ENCODE measurements at regions not wholly inside any gene's neighbourhood (a gene's known extent, or its start where the extent isn't known, plus 50 kb on each side); places are given as distances from the start of the nearest gene placed in this dataset.

DNA sequence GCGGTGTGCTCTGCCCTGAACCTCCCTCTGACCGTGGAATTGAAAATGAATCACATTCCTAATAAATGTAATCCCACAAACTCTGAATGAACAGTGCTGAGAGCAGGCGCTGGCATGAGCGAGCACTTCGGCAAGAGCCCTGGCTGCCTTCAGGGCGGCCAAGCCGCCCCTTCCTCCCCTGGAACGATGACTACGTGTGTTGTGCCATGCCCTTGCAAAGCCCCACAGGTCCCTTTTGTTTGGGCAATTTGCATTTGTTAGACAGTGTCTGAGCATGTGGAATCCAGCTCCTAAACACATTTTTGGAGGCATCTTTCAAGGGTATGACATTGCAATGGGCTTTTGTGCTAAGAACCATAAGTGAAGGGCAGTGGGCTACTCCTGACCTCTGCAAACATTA is 95.6 kb upstream of the MKI67 start:
- Histone ChIP-seq H3K9me3 (ENCODE audit: insufficient read depth, low read depth, low read length) (no peaks in the 10 kb centered on the region), H3K9ac (ENCODE audit: low read depth, low read length) (no peak overlapping the region)

DNA sequence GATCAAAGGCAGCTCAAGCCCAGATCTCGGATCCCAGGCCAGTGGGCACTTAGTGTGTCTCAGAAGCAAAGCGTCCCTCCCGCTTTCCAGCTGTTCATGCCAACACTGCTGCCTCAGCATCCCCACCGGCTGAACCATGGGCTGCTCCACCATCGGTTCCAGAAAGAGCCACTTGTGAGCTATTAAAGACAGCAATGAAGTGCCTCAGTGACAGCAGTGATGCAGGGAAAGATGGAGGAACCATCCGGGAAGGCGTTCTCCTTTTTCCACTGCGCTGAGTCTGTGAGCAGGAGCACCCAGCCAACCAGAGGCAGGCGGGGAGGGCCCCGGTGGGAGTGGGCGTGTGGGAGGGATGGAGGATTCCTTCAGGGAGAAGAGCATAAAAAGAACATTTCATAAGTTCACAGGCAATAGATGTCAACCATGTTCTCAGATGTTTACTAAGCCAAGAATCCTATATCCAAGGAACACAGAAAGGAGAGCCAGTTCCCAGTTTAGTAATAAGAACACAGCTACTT is 96.2 kb upstream of the MKI67 start:
- Histone ChIP-seq H3K4me1 (ENCODE audit: insufficient read depth, low read length) (no peaks in the 10 kb centered on the region), H3K9me3 (ENCODE audit: insufficient read depth, low read depth, low read length) (no peaks in the 10 kb centered on the region), H3K9ac (ENCODE audit: low read depth, low read length) (no peak overlapping the region), H3K36me3 (ENCODE audit: insufficient read depth, low read length) (no peaks in the 10 kb centered on the region), H3K4me3 (ENCODE audit: low read length) (no peak overlapping the region), H3K27ac (ENCODE audit: low read depth, low read length) (no peak overlapping the region), H3K27me3 (ENCODE audit: insufficient read depth, low read length) (no peaks in the 10 kb centered on the region)
- WGBS: 87% methylated on average over 8 of the region's 11 CpGs

More for the DNA sequence above, 95.6 kb upstream of the MKI67 start:
- Histone ChIP-seq H3K4me1 (ENCODE audit: insufficient read depth, low read length) (no peaks in the 10 kb centered on the region), H3K27ac (ENCODE audit: low read depth, low read length) (no peak overlapping the region), H3K4me3 (ENCODE audit: low read length) (no peak overlapping the region), H3K27me3 (ENCODE audit: insufficient read depth, low read length) (no peaks in the 10 kb centered on the region), H3K36me3 (ENCODE audit: insufficient read depth, low read length) (no peaks in the 10 kb centered on the region)
- 84% methylated on average over 9 of the region's 9 CpGs for WGBS

DNA sequence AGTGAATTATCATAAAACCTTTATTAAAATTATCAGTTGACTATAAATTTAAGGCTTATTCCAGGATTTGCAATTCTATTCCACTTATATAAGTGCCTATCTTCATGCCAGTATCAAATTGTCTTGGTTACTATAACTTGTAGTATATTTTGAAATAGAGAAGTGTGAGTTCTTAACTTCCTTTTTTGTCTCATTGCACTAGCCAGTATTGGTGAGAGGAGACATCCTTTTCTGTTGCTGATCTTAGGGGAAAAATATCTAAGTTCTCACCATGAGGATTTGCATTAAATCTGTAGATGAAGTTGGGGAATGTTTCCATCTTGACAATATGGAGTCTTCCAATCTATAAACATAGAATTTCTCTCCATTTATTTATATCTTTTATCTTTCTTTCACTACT is 104.2 kb upstream of the MKI67 start:
- Histone ChIP-seq H3K4me1 (ENCODE audit: insufficient read depth, low read length) (no peaks in the 10 kb centered on the region), H3K4me3 (ENCODE audit: low read length) (no peak overlapping the region), H3K27ac (ENCODE audit: low read depth, low read length) (no peak overlapping the region), H3K27me3 (ENCODE audit: insufficient read depth, low read length) (no peaks in the 10 kb centered on the region), H3K9ac (ENCODE audit: low read depth, low read length) (no peak overlapping the region), H3K36me3 (ENCODE audit: insufficient read depth, low read length) (no peaks in the 10 kb centered on the region), H3K9me3 (ENCODE audit: insufficient read depth, low read depth, low read length) (peaks cover 11% of the 10 kb centered on the region; the same call in 1 of the 2 replicates)

DNA sequence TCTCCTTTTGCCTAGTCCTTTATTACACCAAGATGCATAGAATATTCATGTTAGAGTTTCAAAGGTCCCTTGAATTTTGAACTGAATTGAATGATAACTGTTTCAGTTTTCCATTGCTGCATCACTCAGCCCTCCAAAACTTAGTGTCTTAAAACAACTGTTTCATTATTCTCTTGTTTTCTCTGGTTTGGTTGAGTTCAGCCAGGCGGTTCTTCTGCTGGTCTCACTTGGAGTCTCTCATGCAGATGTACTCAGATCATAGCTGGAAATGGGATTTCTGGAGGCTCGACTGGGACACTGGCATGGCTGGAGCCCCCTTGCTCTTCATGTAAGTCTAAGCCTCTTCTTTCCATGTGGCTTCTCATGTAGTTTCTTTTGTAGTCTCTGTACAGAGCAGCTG is 107.2 kb upstream of the MKI67 start:
- Histone ChIP-seq H3K36me3 (ENCODE audit: insufficient read depth, low read length) (no peaks in the 10 kb centered on the region), H3K27ac (ENCODE audit: low read depth, low read length) (no peak overlapping the region), H3K9ac (ENCODE audit: low read depth, low read length) (no peak overlapping the region), H3K4me3 (ENCODE audit: low read length) (no peak overlapping the region), H3K9me3 (ENCODE audit: insufficient read depth, low read depth, low read length) (peaks cover 11% of the 10 kb centered on the region; the same call in 1 of the 2 replicates), H3K4me1 (ENCODE audit: insufficient read depth, low read length) (no peaks in the 10 kb centered on the region), H3K27me3 (ENCODE audit: insufficient read depth, low read length) (no peaks in the 10 kb centered on the region)
- WGBS: 88% methylated on average over 2 of the region's 2 CpGs

DNA sequence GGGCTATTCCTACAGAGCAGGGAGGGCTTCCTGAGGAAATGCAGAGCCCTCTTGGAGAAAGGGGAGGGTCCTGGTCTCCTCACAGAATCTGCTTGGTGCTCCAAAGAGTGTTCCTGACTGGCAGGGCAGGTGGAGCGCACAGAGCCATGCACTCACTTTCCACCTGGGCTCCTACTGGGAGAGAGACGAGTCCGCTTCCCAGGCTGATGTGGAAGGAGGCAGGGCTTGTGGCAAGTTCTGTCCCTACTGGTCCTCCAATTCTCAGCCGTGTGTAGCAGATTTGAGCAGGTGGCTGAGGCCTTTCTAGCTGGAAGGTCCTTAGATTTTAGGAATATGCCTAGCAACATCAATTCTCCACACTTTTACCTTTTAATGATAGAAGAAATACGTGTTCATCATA is 111.5 kb upstream of the MKI67 start:
- Histone ChIP-seq H3K36me3 (ENCODE audit: insufficient read depth, low read length) (no peaks in the 10 kb centered on the region), H3K27me3 (ENCODE audit: insufficient read depth, low read length) (no peaks in the 10 kb centered on the region), H3K9ac (ENCODE audit: low read depth, low read length) (no peak overlapping the region), H3K4me3 (ENCODE audit: low read length) (no peak overlapping the region), H3K4me1 (ENCODE audit: insufficient read depth, low read length) (no peaks in the 10 kb centered on the region), H3K27ac (ENCODE audit: low read depth, low read length) (no peak overlapping the region), H3K9me3 (ENCODE audit: insufficient read depth, low read depth, low read length) (peaks cover 11% of the 10 kb centered on the region; the same call in 1 of the 2 replicates)
- WGBS: 86% methylated on average over 4 of the region's 5 CpGs

DNA sequence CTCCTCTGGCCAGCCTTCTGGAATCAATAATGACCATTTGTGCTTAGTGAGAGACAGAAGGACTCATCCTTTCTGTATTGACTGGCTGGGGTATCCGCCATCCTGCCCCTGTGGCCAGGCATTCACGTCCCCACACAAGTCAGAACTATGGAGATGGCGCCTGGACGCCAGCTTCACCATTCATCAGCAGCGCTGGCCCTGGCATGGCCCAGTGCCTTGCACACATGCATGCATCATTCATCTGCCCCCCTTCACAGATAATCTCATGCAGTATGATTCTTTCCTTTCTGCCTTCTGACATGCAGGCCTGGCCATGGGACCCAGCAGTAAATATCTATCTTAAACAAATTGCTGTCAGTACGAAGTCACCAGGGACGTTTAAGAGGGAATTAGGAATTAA is 114.8 kb upstream of the MKI67 start:
- no peaks in the 10 kb centered on the region for H3K4me1 ChIP-seq (ENCODE audit: insufficient read depth, low read length)
- no peak overlapping the region for H3K9ac ChIP-seq (ENCODE audit: low read depth, low read length)
- WGBS: 95% methylated on average over 7 of the region's 7 CpGs
- H3K9me3 ChIP-seq (ENCODE audit: insufficient read depth, low read depth, low read length): no peaks in the 10 kb centered on the region
- no peaks in the 10 kb centered on the region for H3K27me3 ChIP-seq (ENCODE audit: insufficient read depth, low read length)
- H3K27ac ChIP-seq (ENCODE audit: low read depth, low read length): no peak overlapping the region
- H3K36me3 ChIP-seq (ENCODE audit: insufficient read depth, low read length): no peaks in the 10 kb centered on the region
- no peak overlapping the region for H3K4me3 ChIP-seq (ENCODE audit: low read length)

DNA sequence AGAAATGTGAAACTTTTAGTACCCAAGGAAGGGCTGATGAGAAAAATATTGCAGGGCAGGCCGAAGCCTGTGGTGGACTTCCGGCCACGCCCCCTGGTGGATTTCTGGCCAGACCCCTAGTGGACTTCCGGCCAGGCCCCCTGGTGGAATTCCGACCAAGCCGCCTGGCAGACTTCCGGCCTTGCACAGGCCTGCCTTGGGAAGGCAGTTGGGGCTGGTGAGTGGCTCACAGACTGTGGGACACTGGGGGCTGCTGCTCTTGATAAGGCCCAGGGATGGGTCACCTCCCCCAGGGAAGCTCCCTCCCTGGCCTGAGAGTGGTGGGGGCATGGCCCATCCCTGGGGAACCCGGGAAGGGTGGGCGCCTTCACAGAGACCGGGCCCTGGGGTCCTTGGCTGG is 116.4 kb upstream of the MKI67 start:
- Histone ChIP-seq H3K9me3 (ENCODE audit: insufficient read depth, low read depth, low read length) (no peaks in the 10 kb centered on the region), H3K4me3 (ENCODE audit: low read length) (no peak overlapping the region), H3K9ac (ENCODE audit: low read depth, low read length) (no peak overlapping the region), H3K27me3 (ENCODE audit: insufficient read depth, low read length) (no peaks in the 10 kb centered on the region), H3K36me3 (ENCODE audit: insufficient read depth, low read length) (no peaks in the 10 kb centered on the region), H3K27ac (ENCODE audit: low read depth, low read length) (no peak overlapping the region), H3K4me1 (ENCODE audit: insufficient read depth, low read length) (no peaks in the 10 kb centered on the region)
- 88% methylated on average over 10 of the region's 10 CpGs for whole genome bisulfite sequencing

DNA sequence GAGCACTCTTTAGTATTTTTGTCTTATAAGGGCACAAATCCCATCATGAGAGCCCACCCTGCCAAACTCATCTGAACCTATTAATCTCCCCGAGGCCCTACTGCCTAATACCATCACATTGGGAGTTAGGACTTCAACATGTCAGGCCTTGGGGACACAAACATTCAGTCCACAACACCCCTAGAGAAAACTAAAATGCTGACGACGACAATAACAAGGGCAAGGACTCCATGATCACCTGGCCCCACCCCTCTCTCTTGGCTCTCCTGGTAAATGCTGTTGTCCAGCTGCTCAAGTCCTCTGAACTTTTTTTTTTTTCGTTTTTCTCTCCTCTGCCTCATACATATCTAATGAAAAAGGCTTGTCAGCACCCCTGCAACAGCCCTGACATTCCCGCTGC is 118.8 kb upstream of the MKI67 start:
- H3K27me3 ChIP-seq (ENCODE audit: insufficient read depth, low read length): no peaks in the 10 kb centered on the region
- 83% methylated on average over 5 of the region's 5 CpGs for WGBS
- H3K9me3 ChIP-seq (ENCODE audit: insufficient read depth, low read depth, low read length): no peaks in the 10 kb centered on the region
- H3K9ac ChIP-seq (ENCODE audit: low read depth, low read length): no peak overlapping the region
- no peak overlapping the region for H3K4me3 ChIP-seq (ENCODE audit: low read length)
- no peak overlapping the region for H3K27ac ChIP-seq (ENCODE audit: low read depth, low read length)
- no peaks in the 10 kb centered on the region for H3K4me1 ChIP-seq (ENCODE audit: insufficient read depth, low read length)
- H3K36me3 ChIP-seq (ENCODE audit: insufficient read depth, low read length): no peaks in the 10 kb centered on the region

DNA sequence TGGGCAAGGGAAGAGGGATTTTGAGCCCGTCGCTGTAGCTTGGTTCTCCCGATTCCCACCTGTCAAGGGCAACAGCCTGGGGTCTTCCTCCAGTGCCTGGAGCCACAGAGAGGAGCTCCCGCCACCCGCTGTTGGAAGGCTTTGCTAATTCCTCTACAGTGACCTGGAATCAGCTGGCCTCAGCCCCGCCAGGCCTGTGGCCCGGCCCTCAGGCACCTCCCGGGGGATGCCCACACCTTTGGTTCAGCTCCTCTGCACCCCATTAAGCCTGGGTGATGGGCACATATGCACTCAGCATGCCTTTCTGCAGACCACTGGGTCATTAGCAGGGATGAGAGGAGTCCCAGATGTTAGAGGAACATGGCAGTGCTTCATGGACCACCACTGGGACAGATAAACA is 121.4 kb upstream of the MKI67 start:
- H3K4me1 ChIP-seq (ENCODE audit: insufficient read depth, low read length): no peaks in the 10 kb centered on the region
- H3K9ac ChIP-seq (ENCODE audit: low read depth, low read length): no peak overlapping the region
- 94% methylated on average over 8 of the region's 8 CpGs for WGBS
- no peak overlapping the region for H3K27ac ChIP-seq (ENCODE audit: low read depth, low read length)
- H3K9me3 ChIP-seq (ENCODE audit: insufficient read depth, low read depth, low read length): no peaks in the 10 kb centered on the region
- H3K36me3 ChIP-seq (ENCODE audit: insufficient read depth, low read length): no peaks in the 10 kb centered on the region
- H3K27me3 ChIP-seq (ENCODE audit: insufficient read depth, low read length): no peaks in the 10 kb centered on the region
- H3K4me3 ChIP-seq (ENCODE audit: low read length): no peak overlapping the region

DNA sequence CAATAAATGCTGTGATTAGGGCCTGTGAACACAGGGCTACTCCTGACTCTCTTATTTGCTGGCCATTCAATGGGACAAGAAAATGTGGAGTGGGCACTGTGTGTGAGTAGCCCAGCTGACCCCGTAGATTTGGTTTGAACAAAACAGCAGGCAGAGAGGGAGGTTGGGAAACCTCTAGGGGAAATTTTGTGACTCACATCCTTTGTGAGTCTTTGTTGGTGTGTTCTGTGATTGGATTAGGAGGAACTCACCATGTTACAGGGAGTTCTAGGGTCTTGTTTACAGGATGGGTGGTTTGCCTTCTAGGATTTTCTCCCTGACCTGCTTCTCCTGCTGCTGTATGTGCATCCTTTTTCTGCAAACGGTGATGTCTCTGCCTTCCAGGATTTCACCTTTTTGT is 128.3 kb upstream of the MKI67 start:
- 74% methylated on average over 2 of the region's 2 CpGs for WGBS
- Histone ChIP-seq H3K36me3 (ENCODE audit: insufficient read depth, low read length) (no peaks in the 10 kb centered on the region), H3K27me3 (ENCODE audit: insufficient read depth, low read length) (no peaks in the 10 kb centered on the region), H3K4me3 (ENCODE audit: low read length) (no peak overlapping the region), H3K4me1 (ENCODE audit: insufficient read depth, low read length) (no peaks in the 10 kb centered on the region; the same call in 1 of the 2 replicates), H3K9ac (ENCODE audit: low read depth, low read length) (no peak overlapping the region), H3K27ac (ENCODE audit: low read depth, low read length) (no peak overlapping the region), H3K9me3 (ENCODE audit: insufficient read depth, low read depth, low read length) (no peaks in the 10 kb centered on the region)

DNA sequence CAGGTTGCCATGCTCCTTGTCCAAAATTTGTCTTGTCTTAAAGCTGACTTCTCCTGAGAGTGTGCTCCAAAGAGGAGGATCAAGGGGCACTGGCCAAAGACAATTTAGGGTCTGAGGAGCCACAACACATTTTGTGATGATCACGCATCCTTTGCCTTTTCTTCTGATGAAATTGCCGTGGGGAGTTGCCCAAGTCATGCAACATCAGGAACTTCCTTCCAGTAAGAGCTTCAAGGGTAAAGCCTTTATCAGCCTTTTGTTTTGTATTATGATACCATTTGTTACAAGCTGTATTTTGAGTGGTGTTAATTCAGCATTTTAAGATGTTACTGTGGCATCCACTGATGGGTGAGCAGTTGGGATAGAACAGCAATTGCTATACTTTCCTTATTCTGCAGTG is 131.2 kb upstream of the MKI67 start:
- Histone ChIP-seq H3K27me3 (ENCODE audit: insufficient read depth, low read length) (no peaks in the 10 kb centered on the region), H3K9me3 (ENCODE audit: insufficient read depth, low read depth, low read length) (no peaks in the 10 kb centered on the region), H3K4me3 (ENCODE audit: low read length) (no peak overlapping the region), H3K36me3 (ENCODE audit: insufficient read depth, low read length) (no peaks in the 10 kb centered on the region), H3K9ac (ENCODE audit: low read depth, low read length) (no peak overlapping the region), H3K27ac (ENCODE audit: low read depth, low read length) (no peak overlapping the region), H3K4me1 (ENCODE audit: insufficient read depth, low read length) (no peaks in the 10 kb centered on the region; the same call in 1 of the 2 replicates)
- WGBS: 97% methylated on average over 2 of the region's 2 CpGs

DNA sequence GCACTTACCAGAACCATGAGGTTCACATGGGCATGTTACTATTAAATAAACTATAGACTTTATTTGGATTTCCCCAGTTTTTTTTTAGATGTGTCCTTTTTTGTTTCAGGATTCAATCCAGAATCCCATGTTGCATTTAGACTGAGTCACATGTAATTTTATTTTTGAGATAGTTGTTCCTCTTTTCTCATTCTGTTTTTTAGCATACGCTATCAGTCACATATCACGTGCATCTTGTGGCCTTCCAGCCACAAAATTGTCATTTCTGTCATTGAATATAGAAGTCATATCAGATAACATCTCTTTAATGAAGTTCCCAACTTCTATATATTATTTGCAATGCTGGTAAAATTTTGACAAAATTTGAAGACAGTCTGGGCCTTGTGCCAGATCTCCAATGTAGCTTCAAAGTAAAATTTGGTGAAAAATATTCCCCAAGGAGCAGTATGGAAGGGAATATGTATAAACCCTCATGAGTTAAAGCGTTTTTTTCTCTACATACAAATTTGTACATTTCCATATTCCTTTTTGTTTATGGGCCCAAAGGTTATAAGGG is 132.3 kb upstream of the MKI67 start:
- Histone ChIP-seq H3K27ac (ENCODE audit: low read depth, low read length) (no peak overlapping the region), H3K4me1 (ENCODE audit: insufficient read depth, low read length) (no peaks in the 10 kb centered on the region; the same call in 1 of the 2 replicates)

More for the DNA sequence above, 132.3 kb upstream of the MKI67 start:
- H3K9ac ChIP-seq (ENCODE audit: low read depth, low read length): no peak overlapping the region
- 100% methylated on average over 2 of the region's 3 CpGs for WGBS
- no peaks in the 10 kb centered on the region for H3K27me3 ChIP-seq (ENCODE audit: insufficient read depth, low read length)
- no peak overlapping the region for H3K4me3 ChIP-seq (ENCODE audit: low read length)
- H3K9me3 ChIP-seq (ENCODE audit: insufficient read depth, low read depth, low read length): no peaks in the 10 kb centered on the region
- H3K36me3 ChIP-seq (ENCODE audit: insufficient read depth, low read length): no peaks in the 10 kb centered on the region
